NAMALWA (cell line): ENCODE measurements at regions not wholly inside any gene's neighbourhood (a gene's known extent, or its start where the extent isn't known, plus 50 kb on each side); places are given as distances from the start of the nearest gene placed in this dataset.

Experiments used
- DNase-seq: peaks from one replicate; pipeline ENCODE4 v3.0.0-alpha.2; 2015; ENCODE audit warnings: low spot score

DNA sequence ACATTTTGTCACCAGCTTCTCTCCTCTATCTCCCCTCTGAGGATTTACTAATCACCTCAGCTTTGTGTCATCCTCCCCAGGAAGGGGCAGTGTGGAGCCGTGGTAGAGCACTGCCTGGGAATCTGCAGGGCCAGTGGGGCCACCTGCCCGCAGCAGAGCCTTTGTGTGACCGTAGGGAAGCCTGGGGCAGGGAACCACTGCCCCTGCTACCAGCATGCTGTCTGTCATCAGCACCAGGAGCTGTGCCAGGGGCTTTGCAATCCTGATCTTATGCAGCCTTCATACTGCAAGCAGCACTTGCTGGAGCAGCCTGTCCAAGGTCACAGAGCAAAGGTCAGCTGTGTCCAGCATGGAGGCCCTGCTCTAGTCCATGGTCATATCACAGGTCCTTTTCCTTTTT, 170.2 kb upstream of the IL12A start:
- DNase-seq: no peak

DNA sequence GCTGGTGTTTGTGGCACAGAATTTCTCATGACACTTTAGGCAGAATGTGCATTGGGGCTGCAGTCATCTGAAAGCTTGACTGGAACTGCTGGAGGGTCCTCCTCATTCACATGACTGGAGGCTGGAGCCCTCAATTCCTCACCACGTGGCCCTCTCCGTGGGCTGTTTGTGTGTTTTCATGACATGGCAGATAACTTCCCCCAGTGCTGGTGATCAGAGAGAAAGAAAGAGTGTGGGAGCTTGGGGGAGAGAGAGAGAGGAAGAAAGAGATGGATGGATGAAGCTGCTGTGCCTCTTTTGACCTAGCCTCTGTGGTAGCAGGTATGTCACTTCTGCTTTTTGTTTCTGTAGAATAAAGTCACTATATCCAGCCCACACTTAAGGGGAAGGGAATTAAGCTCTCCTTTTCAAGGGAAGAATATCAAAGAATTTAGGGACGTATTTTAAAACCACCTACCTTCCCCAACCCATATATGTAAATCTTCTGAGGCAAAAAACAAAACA, 169.6 kb upstream of the IL12A start:
- DNase-seq: no peak

DNA sequence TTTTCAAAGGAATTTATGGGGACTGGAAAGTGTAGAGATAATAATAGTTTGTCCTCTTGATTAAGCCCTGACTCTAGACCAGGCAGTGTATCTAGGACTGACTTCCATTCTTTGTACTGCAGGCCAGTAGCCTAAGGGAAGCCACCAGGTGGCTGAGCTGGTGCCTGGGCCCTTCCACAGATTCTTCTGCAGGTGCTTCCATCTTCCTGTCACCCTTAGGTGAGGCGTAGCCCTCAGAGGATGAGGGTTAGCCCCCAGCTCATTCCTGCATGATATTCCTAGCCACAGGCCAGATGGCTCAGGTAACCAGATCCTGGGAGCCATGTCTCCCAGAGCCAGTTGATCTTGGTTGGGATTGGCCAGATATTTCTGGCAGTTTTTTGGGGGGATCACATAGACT, 169.0 kb upstream of the IL12A start:
- DNase-seq: no peak

DNA sequence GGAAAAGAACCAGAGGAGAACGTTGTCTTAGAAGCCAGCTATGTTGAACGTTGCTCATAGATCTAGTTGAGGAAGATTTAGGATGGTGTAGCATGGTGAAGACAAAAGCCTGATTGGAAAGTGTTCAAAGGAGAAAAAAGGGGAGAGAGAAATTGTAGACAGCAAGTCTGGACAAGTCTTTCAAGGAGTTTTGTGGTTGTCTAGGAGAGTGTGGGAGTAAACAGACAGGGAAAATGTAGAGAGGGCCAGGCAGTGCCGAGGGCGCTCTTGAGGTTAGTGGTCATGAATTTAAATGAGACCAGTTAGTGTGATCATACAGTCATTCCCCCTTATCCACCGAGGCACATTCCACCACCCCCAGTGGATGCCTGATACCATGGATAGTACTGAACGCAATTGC, 167.5 kb upstream of the IL12A start:
- DNase-seq: no peak

DNA sequence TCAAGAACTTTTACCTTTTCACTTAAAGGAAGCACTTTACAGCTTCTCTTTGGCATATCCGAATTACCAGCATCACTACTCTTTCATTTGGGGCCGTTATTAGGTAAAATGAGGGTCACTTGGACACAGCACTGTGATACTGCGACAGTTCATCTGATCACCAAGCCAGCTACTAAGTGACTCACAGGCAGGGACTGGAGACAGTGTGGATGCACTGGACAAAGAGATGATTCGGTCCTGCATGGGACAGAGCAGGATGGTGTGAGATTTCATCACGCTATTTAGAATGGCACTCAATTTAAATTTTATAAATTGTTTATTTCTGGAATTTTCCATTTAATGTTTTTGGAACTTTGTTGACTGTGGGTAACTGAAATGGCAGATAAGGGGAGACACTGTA, 166.9 kb upstream of the IL12A start:
- no peak for DNase-seq

DNA sequence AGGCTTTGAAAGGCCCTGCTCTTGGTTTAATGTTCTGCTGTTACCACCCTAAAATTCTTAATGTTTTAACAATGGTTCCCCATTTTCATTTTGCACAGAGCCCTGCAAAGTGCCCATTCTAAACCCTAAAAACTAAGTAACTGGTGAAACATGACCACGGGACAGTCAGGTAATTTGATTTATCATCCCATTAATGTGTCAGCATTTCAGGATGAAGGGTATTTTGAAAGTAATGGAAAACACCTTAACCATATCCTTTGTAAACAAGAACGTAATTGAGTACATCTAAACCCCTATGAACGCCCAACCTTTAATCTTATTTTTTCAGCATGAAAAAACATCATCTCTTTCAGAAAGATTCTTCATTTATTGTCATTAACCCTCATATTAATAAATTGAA, 164.9 kb upstream of the IL12A start:
- no peak for DNase-seq

DNA sequence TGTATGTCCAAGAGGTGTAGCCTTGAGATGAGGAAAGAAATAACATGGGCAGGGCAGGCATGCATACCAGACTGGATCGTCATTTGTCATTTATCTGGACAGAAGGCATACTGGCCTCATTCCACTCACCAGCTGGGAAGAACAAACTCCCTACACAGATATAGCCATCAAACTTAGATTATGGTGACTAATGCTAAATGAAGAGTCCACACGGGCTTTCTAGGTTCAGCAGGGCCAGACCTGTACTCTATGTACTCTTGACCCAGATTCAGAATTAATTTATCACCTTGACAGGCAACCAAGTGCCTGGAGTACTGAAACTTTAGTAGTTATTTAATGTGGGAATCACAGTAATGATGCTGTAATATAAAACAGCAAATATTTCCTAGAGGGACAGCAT, 164.3 kb upstream of the IL12A start:
- no peak for DNase-seq

DNA sequence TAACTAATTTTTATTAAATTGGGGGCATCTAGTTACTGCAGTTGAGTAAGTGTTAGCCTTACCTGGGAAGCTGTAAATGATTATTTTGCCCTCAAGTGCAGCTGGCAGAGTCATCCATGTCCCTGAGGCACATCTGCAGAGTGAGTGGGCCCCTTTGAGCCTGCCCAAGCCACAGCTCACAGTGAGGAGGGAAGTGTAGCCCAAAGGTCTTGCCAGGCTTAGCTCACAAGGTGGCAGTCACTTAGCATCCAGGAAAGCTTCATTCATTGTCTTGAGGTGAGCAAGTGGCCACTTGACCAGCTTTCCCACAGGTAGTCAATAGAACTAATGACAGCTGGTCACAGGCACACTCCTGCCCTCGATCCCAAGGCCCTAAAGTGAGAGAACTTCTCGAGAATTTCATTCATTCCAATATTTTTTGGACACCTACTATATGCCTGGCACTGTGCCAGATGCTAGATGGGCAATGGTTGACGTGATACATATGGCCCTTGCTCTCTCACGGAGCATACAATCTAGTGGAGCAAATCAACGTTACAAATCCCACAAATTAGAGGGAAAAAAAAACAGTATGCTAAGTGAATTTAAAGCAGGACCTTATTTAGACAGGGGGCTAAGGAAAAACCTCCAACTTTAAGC, 163.3 kb upstream of the IL12A start:
- no peak for DNase-seq

DNA sequence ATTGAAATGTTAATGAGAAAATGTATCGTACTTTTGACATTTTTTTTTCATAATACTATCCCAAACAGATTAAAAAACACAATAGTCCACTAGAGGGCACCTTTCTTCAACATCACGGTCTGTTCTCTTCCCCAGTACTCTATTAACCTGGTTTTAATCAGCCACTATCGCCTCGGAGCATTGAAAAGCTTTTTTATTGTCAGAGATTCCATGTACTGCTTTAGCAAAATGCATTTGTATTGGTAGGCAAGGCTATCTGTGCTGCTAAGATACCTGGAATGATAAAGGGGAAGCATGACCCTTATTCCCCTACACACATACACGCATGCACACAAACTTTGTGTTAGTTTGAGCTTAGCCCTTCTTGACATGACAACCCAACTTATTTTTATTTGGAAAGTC, 160.1 kb upstream of the IL12A start:
- DNase-seq: peak; percentile 60

DNA sequence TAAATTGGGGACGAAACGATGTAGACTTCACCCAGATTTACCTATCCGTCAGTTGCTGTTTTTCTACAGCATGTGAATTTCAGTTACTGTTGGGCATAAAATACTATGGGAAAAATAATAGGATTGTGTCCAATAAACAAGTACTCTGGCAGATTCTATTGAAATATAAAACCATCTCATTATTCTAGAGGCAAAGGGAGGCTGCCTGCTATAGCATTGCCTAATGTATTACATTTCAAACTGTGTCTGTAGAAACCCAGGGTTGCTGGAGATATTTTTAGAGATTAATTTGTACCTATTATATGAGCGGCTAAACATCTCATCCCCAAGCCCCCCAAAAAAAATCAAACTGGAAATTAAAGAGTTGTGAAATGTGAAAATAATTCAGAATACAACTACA, 159.6 kb upstream of the IL12A start:
- DNase-seq: no peak

DNA sequence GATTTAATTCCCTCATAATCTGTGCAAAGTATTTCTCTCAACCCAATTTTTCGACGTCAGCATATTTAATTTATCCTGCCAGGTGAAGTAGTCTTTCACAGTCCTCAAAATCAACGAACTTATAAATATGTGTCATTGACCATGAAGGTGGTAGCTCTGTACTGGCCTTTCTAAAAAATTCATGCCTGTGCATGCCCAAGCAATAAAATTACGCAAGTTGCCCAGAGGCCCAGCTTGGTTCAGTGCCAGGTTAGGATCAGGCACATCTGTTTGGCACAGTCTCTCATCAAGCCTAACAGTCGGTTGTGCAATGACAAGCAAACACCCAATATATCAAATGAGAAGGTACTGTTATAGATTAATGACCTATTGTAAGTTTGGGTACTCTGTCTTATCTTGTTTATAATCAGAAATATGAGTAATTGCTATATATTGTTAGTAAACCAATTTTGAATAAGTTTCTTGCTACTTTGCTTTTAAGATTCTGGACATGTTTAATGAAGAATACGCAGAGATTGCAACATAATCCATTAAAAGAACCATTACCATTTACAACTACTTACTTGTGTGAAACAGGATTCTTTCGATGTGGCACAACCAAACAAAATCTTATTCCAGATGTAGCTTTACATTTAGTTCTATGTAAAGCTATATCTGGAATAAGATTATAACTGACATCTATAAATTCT, 159.0 kb upstream of the IL12A start:
- no peak for DNase-seq

DNA sequence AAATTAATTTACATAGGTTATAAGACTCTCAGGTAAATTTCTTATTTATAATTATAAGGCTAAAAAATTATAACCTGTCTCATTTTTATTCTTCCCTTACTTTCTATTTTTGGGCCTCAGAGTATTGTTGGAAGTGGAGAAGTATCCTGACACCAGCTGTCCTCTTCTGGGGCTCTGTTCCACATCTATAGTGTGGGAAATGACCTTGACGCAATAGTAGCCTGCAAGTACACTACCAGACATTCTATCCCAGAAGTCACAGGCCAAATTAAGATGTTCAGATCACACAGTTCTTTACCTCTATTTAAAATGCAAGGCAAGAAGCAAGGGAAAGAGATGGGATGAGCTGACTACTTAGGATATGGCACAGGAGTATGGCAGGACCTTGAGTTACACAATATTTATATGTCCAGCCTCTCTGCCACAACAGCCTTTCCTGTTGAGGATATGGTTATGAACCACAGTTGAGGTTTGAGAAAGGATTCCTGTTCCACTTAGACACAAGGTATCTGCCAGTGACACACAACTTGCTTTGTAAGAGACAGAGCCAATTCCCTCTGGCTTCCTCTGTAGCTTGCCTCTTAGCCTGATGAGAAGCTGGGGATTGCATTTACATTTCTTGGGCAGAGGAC, 158.0 kb upstream of the IL12A start:
- DNase-seq: no peak

DNA sequence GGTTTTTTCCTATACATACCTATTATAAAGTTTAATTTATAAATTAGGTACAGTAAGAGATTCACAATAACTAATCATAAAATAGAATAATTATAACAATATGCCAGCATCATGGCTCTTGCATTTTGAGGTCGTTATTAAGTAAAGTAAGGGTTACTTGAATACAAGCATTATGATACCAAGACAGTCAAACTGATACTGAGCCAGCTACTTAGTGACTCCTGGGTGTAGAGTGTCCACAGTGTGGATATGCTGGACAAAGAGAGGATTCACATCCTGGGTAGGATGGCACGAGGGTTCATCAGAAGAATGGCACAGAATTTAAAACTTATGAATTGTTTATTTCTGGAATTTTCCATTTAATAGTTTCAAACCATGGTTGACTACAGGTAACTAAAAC, 157.2 kb upstream of the IL12A start:
- no peak for DNase-seq

DNA sequence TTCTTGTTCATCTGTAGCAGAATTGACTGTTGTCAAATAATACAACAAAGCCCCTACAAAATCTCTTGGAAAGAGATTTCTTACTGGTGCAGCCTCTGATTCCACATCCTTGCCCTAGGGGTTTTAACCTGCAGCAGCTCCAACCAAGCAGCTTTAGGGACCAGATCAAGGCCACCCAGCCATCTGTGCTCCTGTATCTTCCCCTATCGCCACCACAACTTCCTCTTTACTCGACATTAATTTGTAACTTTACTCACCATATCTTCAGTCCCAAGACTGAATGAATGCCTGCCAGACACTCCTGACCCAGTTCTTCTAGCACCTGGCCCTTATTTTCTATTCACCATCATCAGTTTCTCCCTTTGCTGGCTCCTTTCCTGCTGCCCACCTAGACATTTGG, 156.6 kb upstream of the IL12A start:
- peak; percentile 38 for DNase-seq

DNA sequence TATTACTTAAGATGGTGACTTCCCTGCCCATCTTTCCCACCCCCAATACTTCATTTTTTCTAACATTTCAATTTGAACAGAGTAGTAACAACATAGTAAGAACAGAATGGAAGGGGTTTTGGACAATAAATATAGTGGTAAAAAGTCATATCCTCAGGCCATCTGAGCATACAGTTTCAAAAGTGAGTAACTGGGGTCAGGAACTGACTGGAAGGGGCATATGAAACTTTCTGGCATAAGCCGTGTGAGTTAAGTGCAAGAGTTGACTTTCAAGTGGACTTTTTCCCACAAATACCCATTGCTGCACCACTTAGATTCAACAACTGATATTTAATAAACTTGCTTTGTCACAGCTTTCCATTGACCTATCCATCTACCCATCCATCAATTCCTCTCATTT, 153.5 kb upstream of the IL12A start:
- no peak for DNase-seq

DNA sequence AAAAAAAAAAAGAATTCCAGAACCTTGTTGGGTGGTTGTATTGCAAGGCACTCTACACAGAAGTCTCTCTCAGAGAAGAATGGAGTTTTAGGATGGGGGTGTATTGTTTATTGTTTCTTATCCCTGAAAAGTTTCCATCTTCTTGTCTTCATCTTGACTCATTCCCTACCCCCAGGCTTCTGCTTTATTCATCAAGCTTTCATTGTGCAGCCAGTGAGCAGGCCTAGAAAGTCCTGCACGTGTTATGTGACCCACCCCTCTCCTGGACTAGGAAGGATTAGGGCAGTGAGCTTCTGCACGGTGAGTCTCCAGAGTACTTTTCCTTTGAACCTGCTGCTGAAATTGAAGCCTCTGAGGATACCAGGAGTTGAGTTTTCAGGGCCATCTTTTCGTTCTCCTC, 150.9 kb upstream of the IL12A start:
- no peak for DNase-seq

DNA sequence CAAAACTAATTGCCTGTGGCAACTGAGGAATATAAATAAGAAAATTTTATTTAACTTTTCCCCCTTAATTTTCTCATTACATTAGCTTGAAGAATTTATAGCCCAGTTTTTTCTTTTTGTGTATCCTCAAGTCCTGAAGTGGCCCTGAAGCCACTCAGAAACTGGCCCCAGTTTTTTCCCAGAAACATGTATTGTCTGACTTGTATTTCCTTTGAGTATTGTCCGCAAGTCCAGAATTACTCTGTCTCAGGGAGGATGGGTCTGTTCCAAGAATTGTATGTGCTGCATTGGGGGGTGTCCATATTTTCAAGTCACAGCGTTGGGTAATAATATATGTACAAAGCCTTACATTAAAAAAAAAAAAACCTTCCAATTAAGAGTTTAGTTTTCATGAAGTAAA, 149.7 kb upstream of the IL12A start:
- no peak for DNase-seq

DNA sequence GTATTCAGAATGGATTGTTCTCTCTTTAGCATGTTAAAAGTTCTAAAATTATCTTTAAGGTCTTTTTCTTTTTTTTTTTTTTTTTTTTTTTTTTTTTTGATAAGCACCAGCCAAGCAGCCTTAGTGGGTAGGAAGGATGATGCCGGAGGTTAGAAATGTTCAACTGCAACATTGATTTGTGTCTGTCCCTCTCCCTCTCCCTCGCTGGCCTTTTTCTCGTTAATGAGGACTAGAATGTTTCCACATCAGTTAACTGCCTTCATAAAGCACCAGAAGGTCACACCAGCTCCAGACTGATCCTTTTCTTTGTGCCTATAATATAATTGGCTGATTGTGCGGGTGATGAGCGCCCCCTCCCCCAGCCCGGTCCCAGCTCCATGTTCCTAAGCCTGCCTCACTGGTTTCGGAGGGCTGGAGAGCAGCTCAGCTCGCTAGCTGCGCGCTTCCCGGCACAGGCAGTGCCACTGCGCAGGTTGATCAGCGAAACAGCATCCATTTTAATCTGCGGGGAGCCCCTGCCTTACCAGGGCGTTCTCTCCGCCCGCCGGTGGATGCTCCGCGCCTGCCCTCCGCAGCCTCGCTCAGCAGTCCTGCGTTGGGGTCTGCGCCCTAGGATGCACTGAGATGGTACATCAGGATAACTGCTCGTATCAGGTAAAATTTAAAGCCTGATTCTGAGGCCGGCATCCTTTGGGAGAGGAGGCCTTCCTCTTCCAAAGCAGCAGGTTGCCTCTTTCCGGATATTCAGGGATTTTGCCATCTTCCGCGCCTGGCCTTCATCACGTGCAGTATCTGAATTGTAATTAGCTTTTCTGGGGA, 148.9 kb upstream of the IL12A start, which contains the start of gene SCHIP1:
TSS of gene SCHIP1 (plus strand) at position 301 of the 819 bp plus-strand sequence.
- no peak for DNase-seq

DNA sequence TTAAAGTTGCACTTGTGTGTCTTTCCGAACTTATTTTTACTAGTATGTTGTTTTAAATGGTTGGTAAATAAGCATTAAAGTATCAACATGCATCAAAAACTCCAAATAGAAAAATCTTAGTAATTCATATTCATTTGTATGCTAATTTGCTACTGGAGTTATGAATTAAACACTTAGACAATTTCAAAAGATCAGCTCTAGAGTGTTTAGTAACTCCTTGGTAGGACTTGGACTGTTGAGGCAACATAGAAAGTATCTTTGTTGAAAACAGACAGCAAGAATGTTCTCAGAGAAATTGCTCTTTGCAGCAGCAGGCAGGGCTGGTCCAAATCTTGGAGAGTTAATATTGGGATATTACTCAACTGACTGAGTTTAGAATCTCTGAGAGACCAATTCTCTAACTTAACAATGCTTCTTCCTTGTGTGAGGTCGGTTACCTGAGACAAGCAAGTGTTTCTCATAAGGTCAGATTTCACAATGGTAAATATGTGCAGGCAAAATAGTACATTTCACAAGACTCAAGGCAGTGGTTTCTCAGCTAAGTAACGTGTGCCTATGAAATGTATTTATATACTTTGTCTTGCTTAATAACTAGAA, 147.8 kb upstream of the IL12A start:
- DNase-seq: no peak

DNA sequence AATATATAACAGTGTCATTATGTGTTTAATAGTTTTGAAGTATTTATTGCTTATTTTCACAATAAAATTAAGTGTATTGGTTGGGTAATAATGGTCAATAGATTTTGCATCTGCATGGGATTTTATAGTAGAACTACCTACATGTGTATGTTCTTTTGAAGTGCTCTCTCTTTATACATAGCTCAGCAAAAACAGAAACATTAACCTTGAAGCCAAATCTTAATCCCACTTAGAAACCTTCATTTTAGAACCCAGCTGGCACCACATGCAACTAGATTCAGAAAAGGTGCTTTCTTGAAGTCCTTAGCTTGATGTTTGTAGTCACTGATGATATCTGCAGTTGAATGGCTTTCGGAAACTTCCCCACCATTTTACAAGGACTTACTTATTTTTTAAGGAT, 146.9 kb upstream of the IL12A start:
- DNase-seq: no peak

DNA sequence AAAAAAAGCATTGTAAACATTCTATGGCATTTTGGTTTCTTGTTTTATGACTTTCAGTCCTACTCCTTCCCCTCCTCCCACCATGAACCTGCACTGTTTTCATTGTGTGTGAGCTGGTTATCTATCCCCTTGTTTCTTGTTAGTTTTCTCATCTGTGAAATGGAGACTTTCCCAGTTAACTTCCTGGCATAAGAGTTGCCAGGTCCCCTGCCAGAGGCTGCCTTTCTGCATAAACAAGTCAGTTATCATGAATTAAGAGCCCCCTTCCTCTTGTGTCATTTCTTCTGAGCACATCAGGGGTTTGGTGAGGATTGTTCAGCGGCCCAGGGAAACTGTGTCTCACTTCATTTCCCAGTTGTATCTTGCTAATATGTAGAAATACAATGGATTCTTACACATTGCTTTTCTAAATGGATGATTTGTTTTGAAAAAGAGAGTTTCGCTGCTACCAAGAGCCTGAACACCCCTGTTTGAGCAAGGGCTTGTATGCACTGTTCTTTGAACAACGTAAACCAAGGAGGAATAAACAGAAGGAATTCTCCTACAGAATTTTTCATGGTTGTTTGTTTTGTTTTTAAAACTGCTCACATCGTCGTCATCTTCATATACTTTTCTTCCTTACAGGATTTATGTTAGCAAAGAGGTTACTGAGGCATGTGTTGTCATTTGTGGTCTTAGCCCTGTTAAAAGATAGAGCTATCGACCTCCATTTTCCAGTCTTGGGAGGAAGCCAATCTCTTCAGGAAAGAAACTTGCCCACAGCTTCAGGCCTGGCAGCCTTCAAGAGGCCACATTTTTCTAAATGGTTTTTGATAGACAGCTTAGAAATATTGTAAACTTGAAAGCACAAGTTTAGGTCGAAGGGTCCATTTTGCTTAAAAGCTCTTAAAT, 144.6 kb upstream of the IL12A start:
- DNase-seq: no peak
